Activated naive CD4-positive, alpha-beta T cell treated with anti-CD3 and anti-CD28 coated beads for 36 hours (primary cell): ENCODE measurements at regions not wholly inside any gene's neighbourhood (a gene's known extent, or its start where the extent isn't known, plus 50 kb on each side); places are given as distances from the start of the nearest gene placed in this dataset.

Source experiments
- CTCF ChIA-PET: fragments of 350-600 bp; sonication (Branson Sonifier 250); formaldehyde crosslinking; loops from one replicate; lab custom pipeline; 2021; ENCODE audit warnings: antibody characterized with exemption; lab: Charles Lee
- DNase-seq: peaks from one replicate; pipeline ENCODE4 v3.0.0-alpha.2; 2020
- H3K27ac Mint-ChIP-seq: one replicate; pipeline ENCODE4 v1.8.0; 2021; ENCODE audit warnings: mild to moderate bottlenecking, mixed read lengths
- H3K27me3 Mint-ChIP-seq: one replicate; pipeline ENCODE4 v1.8.0; 2021; ENCODE audit warnings: low read depth, mixed read lengths
- H3K36me3 Mint-ChIP-seq: one replicate; pipeline ENCODE4 v1.8.0; 2021; ENCODE audit warnings: low read depth, mixed read lengths
- H3K4me1 Mint-ChIP-seq: one replicate; pipeline ENCODE4 v1.8.0; 2021; ENCODE audit warnings: low read depth, mixed read lengths
- H3K4me3 Mint-ChIP-seq: one replicate; pipeline ENCODE4 v1.8.0; 2021; ENCODE audit warnings: mild to moderate bottlenecking, moderate library complexity, mixed read lengths
- H3K9me3 Mint-ChIP-seq: one replicate; pipeline ENCODE4 v1.8.0; 2021; ENCODE audit warnings: mixed read lengths
- intact Hi-C: fragments of 100-400 bp; cut with micrococcal nuclease; formaldehyde crosslinking; loops from one replicate; pipeline ENCODE4 v1.15.1; 2023

- no peaks in the 10 kb centered on the region for H3K27me3 Mint-ChIP-seq
These were observed 253.5 kb upstream of the ATP10B start for GRCh38 chr5:161105525-161105924.

GRCh38 chr5:161098516-161098915, 246.5 kb upstream of the ATP10B start:
- Mint-ChIP-seq H3K9me3 (peaks cover 1% of the 10 kb centered on the region), H3K27ac (no peak overlapping the region), H3K4me3 (no peak overlapping the region), H3K36me3 (no peaks in the 10 kb centered on the region), H3K4me1 (no peaks in the 10 kb centered on the region), H3K27me3 (no peaks in the 10 kb centered on the region)
- no peak for DNase-seq
- CTCF ChIA-PET, result no interaction called here
- intact Hi-C loops, result no loop called here

More at GRCh38 chr5:161105525-161105924, 253.5 kb upstream of the ATP10B start:
- H3K4me1 Mint-ChIP-seq, result no peaks in the 10 kb centered on the region
- no peak for DNase-seq
- intact Hi-C loops, result no loop called here
- CTCF ChIA-PET, result no interaction called here
- H3K36me3 Mint-ChIP-seq, result no peaks in the 10 kb centered on the region
- H3K27ac Mint-ChIP-seq, result no peak overlapping the region
- no peaks in the 10 kb centered on the region for H3K9me3 Mint-ChIP-seq
- H3K4me3 Mint-ChIP-seq, result no peak overlapping the region

GRCh38 chr5:161096581-161096980, 244.6 kb upstream of the ATP10B start:
- DNase-seq, result no peak
- H3K4me1 Mint-ChIP-seq, result no peaks in the 10 kb centered on the region
- no peaks in the 10 kb centered on the region for H3K36me3 Mint-ChIP-seq
- intact Hi-C loops, result no loop called here
- peaks cover 4% of the 10 kb centered on the region for H3K9me3 Mint-ChIP-seq
- H3K27me3 Mint-ChIP-seq, result no peaks in the 10 kb centered on the region
- H3K4me3 Mint-ChIP-seq, result no peak overlapping the region
- CTCF ChIA-PET, result no interaction called here
- H3K27ac Mint-ChIP-seq, result no peak overlapping the region

GRCh38 chr5:161095953-161096352, 243.9 kb upstream of the ATP10B start:
- H3K4me3 Mint-ChIP-seq, result no peak overlapping the region
- no peak overlapping the region for H3K27ac Mint-ChIP-seq
- H3K27me3 Mint-ChIP-seq, result no peaks in the 10 kb centered on the region
- intact Hi-C loops, result no loop called here
- CTCF ChIA-PET, result interaction anchor here (0.6 kb wide), 1 partner anchor 24 kb away, joined by 3 read pairs; no protein-coding TSS in a partner anchor
- H3K36me3 Mint-ChIP-seq, result no peaks in the 10 kb centered on the region
- no peaks in the 10 kb centered on the region for H3K4me1 Mint-ChIP-seq
- H3K9me3 Mint-ChIP-seq, result peaks cover 4% of the 10 kb centered on the region
- no peak for DNase-seq

- no peaks in the 10 kb centered on the region for H3K4me1 Mint-ChIP-seq
- no peaks in the 10 kb centered on the region for H3K27me3 Mint-ChIP-seq
- no peak overlapping the region for H3K27ac Mint-ChIP-seq
- H3K4me3 Mint-ChIP-seq, result no peak overlapping the region
- DNase-seq, result no peak
- H3K9me3 Mint-ChIP-seq, result peaks cover 4% of the 10 kb centered on the region
- no peaks in the 10 kb centered on the region for H3K36me3 Mint-ChIP-seq
- intact Hi-C loops, result no loop called here
- CTCF ChIA-PET, result no interaction called here
These were observed 242.4 kb upstream of the ATP10B start for GRCh38 chr5:161094411-161094810.

GRCh38 chr5:161093100-161093499, 241.1 kb upstream of the ATP10B start:
- H3K27me3 Mint-ChIP-seq, result no peaks in the 10 kb centered on the region
- no peak for DNase-seq
- CTCF ChIA-PET, result no interaction called here
- H3K27ac Mint-ChIP-seq, result no peak overlapping the region
- H3K4me1 Mint-ChIP-seq, result no peaks in the 10 kb centered on the region
- no peak overlapping the region for H3K4me3 Mint-ChIP-seq
- H3K9me3 Mint-ChIP-seq, result peaks cover 4% of the 10 kb centered on the region
- no peaks in the 10 kb centered on the region for H3K36me3 Mint-ChIP-seq
- intact Hi-C loops, result no loop called here

GRCh38 chr5:161089569-161089968, 237.6 kb upstream of the ATP10B start:
- Mint-ChIP-seq H3K27ac (no peak overlapping the region), H3K27me3 (peaks cover 1% of the 10 kb centered on the region), H3K9me3 (peaks cover 4% of the 10 kb centered on the region), H3K4me3 (no peak overlapping the region), H3K36me3 (no peaks in the 10 kb centered on the region), H3K4me1 (no peaks in the 10 kb centered on the region)
- intact Hi-C loops, result no loop called here
- no peak for DNase-seq
- CTCF ChIA-PET, result interaction anchor here (0.6 kb wide), 1 partner anchor 37 kb away, joined by 3 read pairs; no protein-coding TSS in a partner anchor

- Mint-ChIP-seq H3K4me3 (no peak overlapping the region), H3K27me3 (peaks cover 1% of the 10 kb centered on the region), H3K27ac (no peak overlapping the region), H3K36me3 (no peaks in the 10 kb centered on the region), H3K9me3 (peaks cover 2% of the 10 kb centered on the region), H3K4me1 (no peaks in the 10 kb centered on the region)
- CTCF ChIA-PET, result no interaction called here
- no peak for DNase-seq
- intact Hi-C loops, result no loop called here
These were observed 234.4 kb upstream of the ATP10B start for GRCh38 chr5:161086461-161086860.

GRCh38 chr5:161085056-161085455, 233.0 kb upstream of the ATP10B start:
- Mint-ChIP-seq H3K9me3 (peaks cover 2% of the 10 kb centered on the region), H3K27me3 (peaks cover 1% of the 10 kb centered on the region), H3K36me3 (no peaks in the 10 kb centered on the region), H3K4me1 (no peaks in the 10 kb centered on the region), H3K4me3 (no peak overlapping the region), H3K27ac (no peak overlapping the region)
- no peak for DNase-seq
- intact Hi-C loops, result no loop called here
- CTCF ChIA-PET, result no interaction called here

- H3K27ac Mint-ChIP-seq, result no peak overlapping the region
- no peaks in the 10 kb centered on the region for H3K4me1 Mint-ChIP-seq
- intact Hi-C loops, result no loop called here
- no peak overlapping the region for H3K4me3 Mint-ChIP-seq
- no peaks in the 10 kb centered on the region for H3K36me3 Mint-ChIP-seq
- H3K9me3 Mint-ChIP-seq, result peaks cover 2% of the 10 kb centered on the region
- CTCF ChIA-PET, result no interaction called here
- H3K27me3 Mint-ChIP-seq, result peaks cover 1% of the 10 kb centered on the region
- no peak for DNase-seq
These were observed 232.1 kb upstream of the ATP10B start for GRCh38 chr5:161084115-161084514.

GRCh38 chr5:161078793-161079192, 226.8 kb upstream of the ATP10B start:
- Mint-ChIP-seq H3K4me1 (no peaks in the 10 kb centered on the region), H3K4me3 (no peak overlapping the region), H3K27me3 (no peaks in the 10 kb centered on the region), H3K27ac (no peak overlapping the region), H3K9me3 (peaks cover 8% of the 10 kb centered on the region), H3K36me3 (no peaks in the 10 kb centered on the region)
- CTCF ChIA-PET, result no interaction called here
- intact Hi-C loops, result no loop called here
- DNase-seq, result no peak

GRCh38 chr5:161077936-161078545, 226.0 kb upstream of the ATP10B start:
- Mint-ChIP-seq H3K4me3 (no peak overlapping the region), H3K27me3 (no peaks in the 10 kb centered on the region), H3K36me3 (no peaks in the 10 kb centered on the region), H3K9me3 (peaks cover 8% of the 10 kb centered on the region), H3K27ac (no peak overlapping the region), H3K4me1 (no peaks in the 10 kb centered on the region)
- intact Hi-C loops, result no loop called here
- DNase-seq, result no peak
- CTCF ChIA-PET, result no interaction called here

GRCh38 chr5:161077496-161077895, 225.5 kb upstream of the ATP10B start:
- H3K27me3 Mint-ChIP-seq, result no peaks in the 10 kb centered on the region
- no peaks in the 10 kb centered on the region for H3K36me3 Mint-ChIP-seq
- CTCF ChIA-PET, result no interaction called here
- H3K9me3 Mint-ChIP-seq, result peaks cover 6% of the 10 kb centered on the region
- no peaks in the 10 kb centered on the region for H3K4me1 Mint-ChIP-seq
- DNase-seq, result no peak
- H3K27ac Mint-ChIP-seq, result no peak overlapping the region
- no peak overlapping the region for H3K4me3 Mint-ChIP-seq
- intact Hi-C loops, result no loop called here
